CD14-positive monocyte (primary cell): ENCODE measurements at regions not wholly inside any gene's neighbourhood (a gene's known extent, or its start where the extent isn't known, plus 50 kb on each side); places are given as distances from the start of the nearest gene placed in this dataset.

Source experiments
- DNase-seq, 3 donors: peaks; one replicate each; pipeline ENCODE4 v3.0.0-alpha.2; 2011 to 2022
- H2AFZ ChIP-seq: 2 replicates; pipeline ENCODE4 v1.6.0; 2012; ENCODE audit warnings: mild to moderate bottlenecking, low read depth, low read length, inconsistent platforms; ENCODE audit not compliant: insufficient read depth, poor library complexity, severe bottlenecking
- H3K27ac ChIP-seq, 2 donors: 1 replicate in 1 of 2; 2 replicates in 1 of 2; pipeline ENCODE4 v1.5.1; 2012 to 2013; ENCODE audit warnings: low read length in 2 of 2, control low read depth in 1 of 2, inconsistent platforms in 1 of 2, low read depth in 1 of 2, mild to moderate bottlenecking in 1 of 2
- H3K27me3 ChIP-seq, 2 donors: one replicate each; pipeline versions ENCODE4 v1.6.0 to v1.6.1; 2011 to 2013; ENCODE audit warnings: low read length in 2 of 2; ENCODE audit not compliant: control insufficient read depth in 2 of 2, insufficient read depth in 2 of 2
- H3K36me3 ChIP-seq, 2 donors: replicated peaks in 1 of 2; 1 replicate in 1 of 2; 2 replicates in 1 of 2; pipeline versions ENCODE4 v1.5.1 to v1.6.1; 2012 to 2013; ENCODE audit warnings: low read length in 2 of 2, control low read depth in 1 of 2, inconsistent platforms in 1 of 2, mild to moderate bottlenecking in 1 of 2; ENCODE audit not compliant: insufficient read depth in 2 of 2, control insufficient read depth in 1 of 2
- H3K4me1 ChIP-seq, 2 donors: 1 replicate in 1 of 2; 2 replicates in 1 of 2; pipeline versions ENCODE4 v1.5.1 to v1.6.1; 2012 to 2013; ENCODE audit warnings: low read length in 2 of 2, control low read depth in 1 of 2, inconsistent platforms in 1 of 2, mild to moderate bottlenecking in 1 of 2, moderate library complexity in 1 of 2; ENCODE audit not compliant: insufficient read depth in 2 of 2, control insufficient read depth in 1 of 2
- H3K4me2 ChIP-seq: replicated peaks from 2 replicates; pipeline ENCODE3; 2012; ENCODE audit warnings: low read length, moderate library complexity, mild to moderate bottlenecking; ENCODE audit not compliant: poor library complexity, severe bottlenecking; ENCODE audit errors: extremely low read depth
- H3K4me3 ChIP-seq, 3 experiments: fragments of 200-600 bp in 1 of 3; sonication (generic) in 1 of 3; replicated peaks in 1 of 3; 1 replicate in 2 of 3; 2 replicates in 1 of 3; pipeline ENCODE4 v1.5.1; 2011 to 2013; ENCODE audit warnings: low read length in 3 of 3, mild to moderate bottlenecking in 3 of 3, control low read depth in 2 of 3, low read depth in 2 of 3, inconsistent platforms in 1 of 3, moderate library complexity in 1 of 3
- H3K79me2 ChIP-seq: 2 replicates; pipeline ENCODE4 v1.6.0; 2012; ENCODE audit warnings: mild to moderate bottlenecking, control low read depth, inconsistent platforms, low read length, moderate library complexity; ENCODE audit not compliant: insufficient read depth
- H3K9ac ChIP-seq: 2 replicates; pipeline ENCODE4 v1.6.0; 2017; ENCODE audit warnings: low read length, mild to moderate bottlenecking; ENCODE audit not compliant: insufficient read depth, poor library complexity, severe bottlenecking
- H3K9me3 ChIP-seq, 2 donors: replicated peaks in 1 of 2; 1 replicate in 1 of 2; 2 replicates in 1 of 2; pipeline versions ENCODE4 v1.5.1 to v1.6.1; 2012 to 2013; ENCODE audit warnings: low read length in 2 of 2, control low read depth in 1 of 2; ENCODE audit not compliant: control insufficient read depth in 1 of 2, insufficient read depth in 1 of 2
- H4K20me1 ChIP-seq: 2 replicates; pipeline ENCODE4 v1.6.0; 2012; ENCODE audit warnings: mild to moderate bottlenecking, low read length, control low read depth, moderate library complexity; ENCODE audit not compliant: insufficient read depth
- H3K27ac Mint-ChIP-seq, 7 donors: one replicate each; pipeline ENCODE4 v1.8.0; 2020; ENCODE audit warnings: mild to moderate bottlenecking in 7 of 7, mixed read lengths in 7 of 7, moderate library complexity in 6 of 7, inconsistent platforms in 2 of 7
- H3K27me3 Mint-ChIP-seq, 3 donors: one replicate each; pipeline ENCODE4 v1.8.0; 2021 to 2022; ENCODE audit warnings: low read depth in 3 of 3, mild to moderate bottlenecking in 3 of 3, mixed read lengths in 3 of 3, moderate library complexity in 3 of 3, inconsistent platforms in 1 of 3
- H3K36me3 Mint-ChIP-seq, 2 donors: one replicate each; pipeline ENCODE4 v1.8.0; 2020; ENCODE audit warnings: mixed read lengths in 2 of 2, inconsistent platforms in 1 of 2, mild to moderate bottlenecking in 1 of 2
- H3K4me1 Mint-ChIP-seq: one replicate; pipeline ENCODE4 v1.8.0; 2020; ENCODE audit warnings: mild to moderate bottlenecking, mixed read lengths
- H3K4me3 Mint-ChIP-seq, 2 donors: one replicate each; pipeline ENCODE4 v1.8.0; 2020; ENCODE audit warnings: mild to moderate bottlenecking in 2 of 2, mixed read lengths in 2 of 2, moderate library complexity in 1 of 2
- H3K9me3 Mint-ChIP-seq, 7 donors: one replicate each; pipeline ENCODE4 v1.8.0; 2020 to 2022; ENCODE audit warnings: mixed read lengths in 7 of 7, mild to moderate bottlenecking in 6 of 7, moderate library complexity in 6 of 7, inconsistent platforms in 2 of 7
- CTCF ChIP-seq: fragments of 200-600 bp; IDR thresholded peaks from one replicate; pipeline ENCODE4 v1.8.0; 2022; ENCODE audit warnings: antibody characterized with exemption, mild to moderate bottlenecking
- WGBS: methylation state at CpG from one replicate; pipeline ENCODE4 v1.1.5; 2013; ENCODE audit warnings: missing lambda C conversion rate; ENCODE audit not compliant: insufficient coverage; 5-methylcytosine and 5-hydroxymethylcytosine counted together
- intact Hi-C, 2 donors: fragments of 100-400 bp; cut with micrococcal nuclease; formaldehyde crosslinking; loops; one replicate each; pipeline versions ENCODE4 v1.15.0 to v1.15.1; 2023

DNA sequence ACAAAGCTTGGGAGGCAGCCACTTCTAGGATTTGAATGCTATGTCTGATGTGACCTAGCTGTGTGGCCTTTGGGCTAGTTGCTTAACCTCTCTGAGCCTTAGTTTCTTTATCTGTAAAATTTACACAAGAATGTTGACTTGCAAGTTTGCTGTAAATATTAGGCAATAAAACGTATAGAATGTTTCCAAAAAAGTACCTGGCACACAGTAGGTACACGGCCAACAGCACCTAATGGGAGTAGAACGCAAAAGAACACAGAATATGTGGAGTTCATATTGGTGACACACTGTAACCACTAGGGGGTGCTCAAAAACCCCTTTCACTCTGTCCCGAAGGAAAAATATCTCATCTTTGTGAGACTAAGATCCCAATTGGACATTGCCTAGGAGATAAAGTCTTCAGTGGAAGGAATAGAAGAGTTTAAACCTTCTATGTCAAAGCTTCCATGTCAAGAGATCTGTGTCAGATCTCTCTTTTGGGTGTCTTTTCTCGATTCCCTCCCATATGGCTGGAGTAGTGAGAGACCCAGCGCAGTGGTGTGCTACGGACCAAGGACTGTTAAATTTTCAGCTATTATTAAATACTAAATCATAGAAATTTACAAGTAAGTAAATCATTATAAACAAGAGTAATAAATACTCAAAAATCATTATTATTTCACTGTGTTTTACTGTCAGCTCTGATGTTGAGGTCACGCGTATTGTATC, 145.4 kb upstream of the RAD23B start:
- Mint-ChIP-seq H3K9me3 (no peaks in the 10 kb centered on the region), H3K27ac (no peak overlapping the region), H3K27me3 (peaks cover 1 to 3% (median 2%) of the 10 kb centered on the region in 3 donors), H3K36me3 (no peaks in the 10 kb centered on the region), H3K4me1 (no peaks in the 10 kb centered on the region), H3K4me3 (no peak overlapping the region)
- Histone ChIP-seq H3K27me3 (no peaks in the 10 kb centered on the region), H3K9me3 (no peaks in the 10 kb centered on the region), H4K20me1 (no peaks in the 10 kb centered on the region), H2AFZ (no peak overlapping the region), H3K4me1 (no peaks in the 10 kb centered on the region), H3K36me3 (no peaks in the 10 kb centered on the region), H3K4me2 (no peak overlapping the region), H3K79me2 (no peaks in the 10 kb centered on the region), H3K9ac (no peak overlapping the region), H3K27ac (no peak overlapping the region), H3K4me3 (no peak overlapping the region)
- 100% methylated on average over 2 of the region's 9 CpGs for WGBS
- DNase-seq: peak in 2 of 3 donors; percentile 5 to 21
- peak; percentile 81 for TF ChIP-seq CTCF
- intact Hi-C loops: no loop called here

- no peak overlapping the region for H2AFZ ChIP-seq
- H3K9me3 ChIP-seq: no peaks in the 10 kb centered on the region
- H3K36me3 ChIP-seq: no peaks in the 10 kb centered on the region
- H3K4me3 Mint-ChIP-seq: no peak overlapping the region
- no peak for DNase-seq
- H3K4me3 ChIP-seq: no peak overlapping the region
- H3K36me3 Mint-ChIP-seq: no peaks in the 10 kb centered on the region
- whole genome bisulfite sequencing: 90% methylated on average over 3 of the region's 5 CpGs
- H3K4me2 ChIP-seq: no peak overlapping the region
- H3K4me1 Mint-ChIP-seq: no peaks in the 10 kb centered on the region
- no peaks in the 10 kb centered on the region for H3K9me3 Mint-ChIP-seq
- no peak overlapping the region for H3K27ac Mint-ChIP-seq
- no peak overlapping the region for H3K9ac ChIP-seq
- H3K4me1 ChIP-seq: no peaks in the 10 kb centered on the region
- H3K27me3 ChIP-seq: no peaks in the 10 kb centered on the region
- H3K79me2 ChIP-seq: no peaks in the 10 kb centered on the region
- H4K20me1 ChIP-seq: no peaks in the 10 kb centered on the region
- intact Hi-C loops: no loop called here
- no peak for TF ChIP-seq CTCF
- H3K27ac ChIP-seq: no peak overlapping the region
- H3K27me3 Mint-ChIP-seq: peaks cover 1 to 3% (median 2%) of the 10 kb centered on the region in 3 donors
These were observed 144.7 kb upstream of the RAD23B start for GRCh38 chr9:107138261-107138992.
